ENCODE measurements at regions not wholly inside any gene's neighbourhood (a gene's known extent, or its start where the extent isn't known, plus 50 kb on each side); places are given as distances from the start of the nearest gene placed in this dataset.
A peak's percentile ranks its signal among the peaks of the same experiment; 100 is the strongest.

- peaks cover 5% of the 10 kb centered on the region for H3K9me3 Mint-ChIP-seq (ENCODE audit: unreplicated experiment)
- peaks cover 10% of the 10 kb centered on the region for H3K27me3 Mint-ChIP-seq (ENCODE audit: unreplicated experiment)
- DNase-seq: peak; percentile 58
- H3K4me3 Mint-ChIP-seq (ENCODE audit: unreplicated experiment): peak overlapping the region; percentile 46
- no peaks in the 10 kb centered on the region for H3K36me3 Mint-ChIP-seq (ENCODE audit: unreplicated experiment)
- H3K4me1 Mint-ChIP-seq (ENCODE audit: low read depth, unreplicated experiment): peaks cover 57% of the 10 kb centered on the region
- no peak for TF ChIP-seq CTCF (IDR thresholded peaks at IDR 0.05; ENCODE audit: partially characterized antibody, unreplicated experiment)
- peak overlapping the region; percentile 62 for H3K27ac Mint-ChIP-seq (ENCODE audit: unreplicated experiment)
These were observed 100.5 kb downstream of the LRRC74A start for GRCh38 chr14:76926521-76927251.

- Mint-ChIP-seq H3K27me3 (ENCODE audit: unreplicated experiment) (peaks cover 14% of the 10 kb centered on the region), H3K36me3 (ENCODE audit: unreplicated experiment) (no peaks in the 10 kb centered on the region), H3K27ac (ENCODE audit: unreplicated experiment) (peak overlapping the region; percentile 90), H3K4me1 (ENCODE audit: low read depth, unreplicated experiment) (peaks cover 68% of the 10 kb centered on the region), H3K9me3 (ENCODE audit: unreplicated experiment) (peaks cover 16% of the 10 kb centered on the region), H3K4me3 (ENCODE audit: unreplicated experiment) (peak overlapping the region; percentile 83)
- no peak for TF ChIP-seq CTCF (IDR thresholded peaks at IDR 0.05; ENCODE audit: partially characterized antibody, unreplicated experiment)
- DNase-seq: no peak
These were observed 98.9 kb downstream of the LRRC74A start for GRCh38 chr14:76925097-76925441.

GRCh38 chr14:76924371-76925096, 98.3 kb downstream of the LRRC74A start:
- Mint-ChIP-seq H3K27me3 (ENCODE audit: unreplicated experiment) (peaks cover 15% of the 10 kb centered on the region), H3K36me3 (ENCODE audit: unreplicated experiment) (no peaks in the 10 kb centered on the region), H3K9me3 (ENCODE audit: unreplicated experiment) (peaks cover 18% of the 10 kb centered on the region), H3K4me3 (ENCODE audit: unreplicated experiment) (peak overlapping the region; percentile 83), H3K27ac (ENCODE audit: unreplicated experiment) (peak overlapping the region; percentile 90), H3K4me1 (ENCODE audit: low read depth, unreplicated experiment) (peaks cover 67% of the 10 kb centered on the region)
- no peak for TF ChIP-seq CTCF (IDR thresholded peaks at IDR 0.05; ENCODE audit: partially characterized antibody, unreplicated experiment)
- peak; percentile 74 for DNase-seq

GRCh38 chr14:76923431-76924370, 97.5 kb downstream of the LRRC74A start:
- no peak for DNase-seq
- Mint-ChIP-seq H3K27ac (ENCODE audit: unreplicated experiment) (peak overlapping the region; percentile 93), H3K9me3 (ENCODE audit: unreplicated experiment) (peaks cover 18% of the 10 kb centered on the region), H3K36me3 (ENCODE audit: unreplicated experiment) (no peaks in the 10 kb centered on the region), H3K27me3 (ENCODE audit: unreplicated experiment) (peaks cover 18% of the 10 kb centered on the region), H3K4me3 (ENCODE audit: unreplicated experiment) (peak overlapping the region; percentile 56), H3K4me1 (ENCODE audit: low read depth, unreplicated experiment) (peaks cover 72% of the 10 kb centered on the region)
- no peak for TF ChIP-seq CTCF (IDR thresholded peaks at IDR 0.05; ENCODE audit: partially characterized antibody, unreplicated experiment)

Data from glutamatergic neuron (in vitro differentiated cells).